Stomach (tissue), 8 donors: ENCODE measurements at regions not wholly inside any gene's neighbourhood (a gene's known extent, or its start where the extent isn't known, plus 50 kb on each side); places are given as distances from the start of the nearest gene placed in this dataset.

Experiments used
- DNase-seq, 2 donors: peaks; one replicate each; pipeline versions ENCODE4 v3.0.0 to v3.0.0-alpha.2; 2013 to 2019
- H3K27ac ChIP-seq, 5 donors: fragments of 200-600 bp in 4 of 5; sonication (generic) in 4 of 5; one replicate each; pipeline ENCODE4 v1.5.1; 2013 to 2019; ENCODE audit warnings: mild to moderate bottlenecking in 1 of 5, moderate library complexity in 1 of 5
- H3K27me3 ChIP-seq, 3 donors: fragments of 200-600 bp; sonication (generic); one replicate each; pipeline ENCODE4 v1.5.1; 2017 to 2019; ENCODE audit warnings: mixed run types in 1 of 3
- H3K36me3 ChIP-seq, 4 donors: fragments of 200-600 bp; sonication (generic); 1 replicate in 3 of 4; 2 replicates in 1 of 4; pipeline ENCODE4 v1.5.1; 2016 to 2019
- H3K4me1 ChIP-seq, 4 donors: fragments of 200-600 bp; sonication (generic); one replicate each; pipeline ENCODE4 v1.5.1; 2016 to 2019
- H3K4me3 ChIP-seq, 4 donors: fragments of 200-600 bp; sonication (generic) in 3 of 4; one replicate each; pipeline ENCODE4 v1.5.1; 2016 to 2019; ENCODE audit warnings: mild to moderate bottlenecking in 1 of 4
- H3K9me3 ChIP-seq, 4 donors: fragments of 200-600 bp; sonication (generic); one replicate each; pipeline ENCODE4 v1.5.1; 2016 to 2019
- EP300 ChIP-seq: sonication (generic); formaldehyde crosslinking; IDR thresholded peaks from one replicate; pipeline ENCODE4 v1.6.1; 2017; ENCODE audit warnings: antibody characterized with exemption
- POLR2A ChIP-seq, 4 donors: fragments of 450-650 bp; IDR thresholded peaks; one replicate each; pipeline ENCODE4 v1.6.1; 2016; ENCODE audit warnings: antibody characterized with exemption in 4 of 4, control low read depth in 2 of 4, mild to moderate bottlenecking in 1 of 4, moderate library complexity in 1 of 4
- POLR2AphosphoS5 ChIP-seq, 3 donors: sonication (generic); formaldehyde crosslinking; IDR thresholded peaks; one replicate each; pipeline ENCODE4 v1.6.1; 2016; ENCODE audit warnings: antibody characterized with exemption in 3 of 3
- WGBS, 5 donors: extraction: QIAGEN DNeasy Blood & Tissue Kit in 3 of 5; methylation state at CpG; one replicate each; pipeline versions ENCODE4 v1.1.5 to v1.1.7; 2013 to 2018; 5-methylcytosine and 5-hydroxymethylcytosine counted together
- intact Hi-C: fragments of 100-400 bp; cut with DNase I; formaldehyde crosslinking; loops from one replicate; pipeline ENCODE4 v1.15.1; 2023; ENCODE audit warnings: low total_unique reads
- TF ChIP-seq, protein P1 (sequence below), 7 experiments: fragments of 450-650 bp in 4 of 7; fragments of 200-600 bp in 3 of 7; sonication (generic) in 3 of 7; IDR thresholded peaks; one replicate each; pipeline ENCODE4 v1.5.1; 2016 to 2019; ENCODE audit warnings: antibody characterized with exemption in 7 of 7, control low read depth in 2 of 7, mild to moderate bottlenecking in 1 of 7
- donor health status: healthy with polysubstance abuse.
- donor health status: Bipolar disorder and iron deficiency.
- donor health status: healthy.

DNA sequence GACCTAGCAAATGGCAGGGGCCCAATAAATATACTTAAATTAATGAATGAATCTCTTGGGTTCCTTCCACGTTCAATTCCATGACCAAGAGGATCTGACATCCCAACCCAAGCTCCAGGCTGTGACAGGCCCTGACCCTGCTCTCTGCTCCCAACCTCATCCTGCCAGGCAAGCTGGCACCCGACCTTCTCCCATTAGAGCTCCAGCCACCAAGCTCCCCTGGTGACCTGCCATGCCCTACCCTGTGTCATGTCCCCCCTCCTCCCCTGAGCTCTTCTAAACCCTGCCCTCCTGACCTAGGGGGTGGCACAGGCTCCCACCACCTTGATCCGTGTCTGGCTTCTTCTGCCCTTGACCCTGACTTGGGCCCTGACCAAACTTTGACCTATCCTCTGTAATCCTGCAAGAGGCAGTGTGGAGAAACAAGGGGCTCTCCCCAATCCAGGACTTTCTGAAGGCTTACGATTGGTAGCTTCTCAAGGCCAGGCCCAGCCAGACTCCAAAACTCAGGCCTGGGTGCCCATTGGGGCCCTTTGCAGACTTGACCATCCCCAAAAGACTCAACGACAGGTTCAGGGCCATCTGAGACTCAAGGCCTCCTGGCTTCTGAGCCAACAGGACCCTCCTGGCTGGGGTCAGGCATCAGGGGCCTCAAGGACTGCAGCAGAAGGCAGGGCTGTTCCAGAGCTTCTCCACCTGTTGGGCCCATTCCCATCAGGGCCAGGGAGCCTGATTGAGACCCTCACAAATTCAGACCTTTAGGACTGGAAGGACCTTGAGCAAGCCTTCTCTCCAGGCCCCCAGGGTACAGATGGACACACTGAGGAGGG lies 249.0 kb downstream of the PTPRU start:
- DNase-seq = no peak
- TF ChIP-seq POLR2A (IDR thresholded peaks at IDR 0.05) (no peak), EP300 (no peak), POLR2AphosphoS5 (IDR thresholded peaks at IDR 0.05) (no peak)
- TF ChIP-seq, protein P1, sequence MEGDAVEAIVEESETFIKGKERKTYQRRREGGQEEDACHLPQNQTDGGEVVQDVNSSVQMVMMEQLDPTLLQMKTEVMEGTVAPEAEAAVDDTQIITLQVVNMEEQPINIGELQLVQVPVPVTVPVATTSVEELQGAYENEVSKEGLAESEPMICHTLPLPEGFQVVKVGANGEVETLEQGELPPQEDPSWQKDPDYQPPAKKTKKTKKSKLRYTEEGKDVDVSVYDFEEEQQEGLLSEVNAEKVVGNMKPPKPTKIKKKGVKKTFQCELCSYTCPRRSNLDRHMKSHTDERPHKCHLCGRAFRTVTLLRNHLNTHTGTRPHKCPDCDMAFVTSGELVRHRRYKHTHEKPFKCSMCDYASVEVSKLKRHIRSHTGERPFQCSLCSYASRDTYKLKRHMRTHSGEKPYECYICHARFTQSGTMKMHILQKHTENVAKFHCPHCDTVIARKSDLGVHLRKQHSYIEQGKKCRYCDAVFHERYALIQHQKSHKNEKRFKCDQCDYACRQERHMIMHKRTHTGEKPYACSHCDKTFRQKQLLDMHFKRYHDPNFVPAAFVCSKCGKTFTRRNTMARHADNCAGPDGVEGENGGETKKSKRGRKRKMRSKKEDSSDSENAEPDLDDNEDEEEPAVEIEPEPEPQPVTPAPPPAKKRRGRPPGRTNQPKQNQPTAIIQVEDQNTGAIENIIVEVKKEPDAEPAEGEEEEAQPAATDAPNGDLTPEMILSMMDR (IDR thresholded peaks at IDR 0.05) = no peak
- no peak overlapping the region for H3K27ac ChIP-seq
- peaks cover 0 to 35% (median 13%) of the 10 kb centered on the region in 3 donors for H3K27me3 ChIP-seq
- no peaks in the 10 kb centered on the region for H3K4me1 ChIP-seq
- H3K4me3 ChIP-seq = no peak overlapping the region
- peaks cover 0 to 8% (median 0%) of the 10 kb centered on the region in 4 donors for H3K9me3 ChIP-seq
- intact Hi-C loops = no loop called here
- 63 to 78% (median 66%) methylated on average over 4 to 5 of the region's 5 CpGs for WGBS, 5 donors
- no peaks in the 10 kb centered on the region for H3K36me3 ChIP-seq

DNA sequence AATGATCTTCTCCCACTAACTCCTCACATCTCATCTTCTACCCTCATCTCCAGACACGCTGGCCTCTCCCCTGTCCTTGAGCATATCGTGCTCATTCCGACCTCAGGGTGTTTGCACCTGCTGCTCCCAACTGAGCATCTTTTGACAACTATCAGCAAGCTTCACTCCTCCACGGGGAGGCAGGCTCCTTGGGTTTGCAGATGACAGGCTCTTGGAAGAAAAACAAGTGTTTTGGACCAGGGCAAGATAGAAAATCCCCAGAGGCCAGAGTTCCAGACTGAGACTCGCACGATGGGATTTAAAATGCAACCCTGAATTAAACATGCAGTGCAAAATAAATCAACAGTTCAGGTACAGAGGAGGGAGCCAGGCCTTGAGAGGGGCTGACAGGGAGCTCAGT lies 246.7 kb downstream of the PTPRU start:
- Histone ChIP-seq H3K27ac (no peak overlapping the region), H3K4me1 (no peaks in the 10 kb centered on the region), H3K4me3 (no peak overlapping the region), H3K36me3 (no peaks in the 10 kb centered on the region), H3K9me3 (peaks cover 0 to 8% (median 0%) of the 10 kb centered on the region in 4 donors), H3K27me3 (peaks cover 6 to 44% (median 27%) of the 10 kb centered on the region in 3 donors)
- TF ChIP-seq EP300 (no peak), POLR2A (IDR thresholded peaks at IDR 0.05) (no peak), POLR2AphosphoS5 (IDR thresholded peaks at IDR 0.05) (no peak)
- TF ChIP-seq, protein P1 (IDR thresholded peaks at IDR 0.05) = no peak
- no peak for DNase-seq
- WGBS, 5 donors = 49 to 61% (median 55%) methylated on average over 6 of the region's 6 CpGs
- intact Hi-C loops = no loop called here

DNA sequence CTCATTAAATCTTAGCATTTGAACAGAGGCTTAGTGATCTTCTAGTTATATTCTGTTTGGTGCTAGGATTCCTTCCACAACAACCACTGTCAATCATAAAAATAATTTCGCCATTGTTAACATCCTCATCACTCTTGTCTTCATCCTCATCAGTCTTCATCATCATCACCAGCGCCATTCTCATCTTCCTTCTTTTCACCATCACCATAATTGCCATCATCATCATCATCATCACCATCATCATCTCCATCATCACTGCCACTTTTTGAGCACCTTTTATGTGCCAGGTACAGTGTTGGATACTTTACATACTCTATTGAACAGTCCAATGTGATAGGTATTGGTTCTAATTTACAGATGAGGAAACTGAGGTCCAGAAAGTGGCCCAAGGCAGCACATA lies 245.7 kb downstream of the PTPRU start:
- 82 to 91% (median 83%) methylated on average over 2 of the region's 2 CpGs for whole genome bisulfite sequencing, 5 donors
- no peak overlapping the region for H3K4me3 ChIP-seq
- intact Hi-C loops = no loop called here
- H3K9me3 ChIP-seq = peaks cover 0 to 8% (median 0%) of the 10 kb centered on the region in 4 donors
- no peaks in the 10 kb centered on the region for H3K4me1 ChIP-seq
- TF ChIP-seq, protein P1 (IDR thresholded peaks at IDR 0.05) = no peak
- no peak for TF ChIP-seq POLR2AphosphoS5 (IDR thresholded peaks at IDR 0.05)
- TF ChIP-seq POLR2A (IDR thresholded peaks at IDR 0.05) = no peak
- TF ChIP-seq EP300 = no peak
- no peak for DNase-seq
- no peak overlapping the region for H3K27ac ChIP-seq
- H3K27me3 ChIP-seq = peaks cover 6 to 52% (median 27%) of the 10 kb centered on the region in 3 donors
- no peaks in the 10 kb centered on the region for H3K36me3 ChIP-seq

DNA sequence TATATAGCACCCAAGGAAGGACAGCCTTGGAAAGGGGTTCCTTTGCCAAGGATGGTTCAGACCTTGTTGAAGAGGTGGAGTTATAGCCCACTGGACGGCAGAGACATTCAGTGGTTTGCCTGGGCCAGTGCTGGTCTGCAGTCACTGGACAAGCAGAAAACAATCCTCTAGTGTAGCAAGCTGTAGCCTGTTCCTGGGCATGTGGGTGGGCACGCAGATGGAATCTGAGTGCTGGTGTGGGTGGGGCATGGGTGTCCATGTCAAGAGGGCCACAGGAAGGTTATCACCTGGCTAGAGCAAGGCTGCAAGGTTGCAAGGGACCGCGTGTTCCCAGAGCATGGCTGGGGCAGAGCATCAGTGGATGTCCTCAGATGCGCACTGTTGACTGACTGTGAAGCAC lies 244.7 kb downstream of the PTPRU start:
- no peak for DNase-seq
- peaks cover 6 to 60% (median 27%) of the 10 kb centered on the region in 3 donors for H3K27me3 ChIP-seq
- 57 to 73% (median 66%) methylated on average over 4 to 5 of the region's 5 CpGs for WGBS, 5 donors
- TF ChIP-seq POLR2AphosphoS5 (IDR thresholded peaks at IDR 0.05) (no peak), POLR2A (IDR thresholded peaks at IDR 0.05) (no peak), EP300 (no peak)
- TF ChIP-seq, protein P1 (IDR thresholded peaks at IDR 0.05) = no peak
- peaks cover 0 to 8% (median 0%) of the 10 kb centered on the region in 4 donors for H3K9me3 ChIP-seq
- no peak overlapping the region for H3K4me3 ChIP-seq
- no peak overlapping the region for H3K27ac ChIP-seq
- no peaks in the 10 kb centered on the region for H3K4me1 ChIP-seq
- intact Hi-C loops = no loop called here
- no peaks in the 10 kb centered on the region for H3K36me3 ChIP-seq
